ENCODE measurements at regions not wholly inside any gene's neighbourhood (a gene's known extent, or its start where the extent isn't known, plus 50 kb on each side); places are given as distances from the start of the nearest gene placed in this dataset.

- TF ChIP-seq EZH2 (IDR thresholded peaks at IDR 0.05) (no peak), POLR2AphosphoS5 (IDR thresholded peaks at IDR 0.05; ENCODE audit: borderline replicate concordance, low read depth, low read length) (no peak)
Measured at GRCh38 chr6:164040994-164041393, 626.5 kb downstream of the QKI start.
